ENCODE measurements at regions not wholly inside any gene's neighbourhood (a gene's known extent, or its start where the extent isn't known, plus 50 kb on each side); places are given as distances from the start of the nearest gene placed in this dataset.

- no peak for TF ChIP-seq EZH2phosphoT487 (IDR thresholded peaks at IDR 0.05; ENCODE audit: unreplicated experiment)
- TF ChIP-seq CTCF (conservative IDR thresholded peaks at IDR 0.05; ENCODE audit: low read depth in 2 of 2), result no peak
These were observed 126.0 kb downstream of the BACH1 start for GRCh38 chr21:29424728-29425127.
